ENCODE measurements at regions not wholly inside any gene's neighbourhood (a gene's known extent, or its start where the extent isn't known, plus 50 kb on each side); places are given as distances from the start of the nearest gene placed in this dataset.

GRCh38 chr6:114878091-114878490, 535.3 kb upstream of the HS3ST5 start:
- TF ChIP-seq YY1 (IDR thresholded peaks at IDR 0.05; ENCODE audit: insufficient read depth, insufficient read length) (no peak), ZNF274 (IDR thresholded peaks at IDR 0.05; ENCODE audit: low read depth, low read length) (no peak)
